Occipital lobe (tissue), 1 donor: ENCODE measurements at regions not wholly inside any gene's neighbourhood (a gene's known extent, or its start where the extent isn't known, plus 50 kb on each side); places are given as distances from the start of the nearest gene placed in this dataset.

Source experiments
- DNase-seq: peaks from one replicate; lab custom pipeline; 2025; lab: John Stamatoyannopoulos, UW

DNA sequence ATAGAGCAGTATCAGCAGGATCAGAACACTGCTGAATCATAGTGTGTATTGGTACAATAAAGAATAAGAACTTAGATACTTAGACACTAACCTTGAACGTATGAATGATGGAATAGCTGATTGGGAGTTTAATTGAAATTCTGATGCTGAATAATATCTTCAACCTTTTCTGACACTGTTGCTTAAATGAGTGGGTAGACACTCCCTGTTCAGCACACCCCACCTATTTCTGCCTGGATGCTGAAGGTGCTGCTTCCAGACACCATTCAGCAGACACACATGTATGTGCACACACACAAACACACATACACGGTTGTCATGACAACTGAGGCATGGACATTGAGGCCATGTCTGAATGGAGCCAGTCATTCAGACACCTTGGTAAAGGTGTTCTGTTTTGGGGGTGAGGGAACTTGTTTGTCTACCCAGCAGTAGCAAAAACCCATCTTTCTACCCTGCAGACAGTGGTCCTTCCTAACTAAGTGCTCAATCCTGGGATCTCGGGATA, 54.3 kb downstream of the TMEM215 start:
- no peak for DNase-seq

DNA sequence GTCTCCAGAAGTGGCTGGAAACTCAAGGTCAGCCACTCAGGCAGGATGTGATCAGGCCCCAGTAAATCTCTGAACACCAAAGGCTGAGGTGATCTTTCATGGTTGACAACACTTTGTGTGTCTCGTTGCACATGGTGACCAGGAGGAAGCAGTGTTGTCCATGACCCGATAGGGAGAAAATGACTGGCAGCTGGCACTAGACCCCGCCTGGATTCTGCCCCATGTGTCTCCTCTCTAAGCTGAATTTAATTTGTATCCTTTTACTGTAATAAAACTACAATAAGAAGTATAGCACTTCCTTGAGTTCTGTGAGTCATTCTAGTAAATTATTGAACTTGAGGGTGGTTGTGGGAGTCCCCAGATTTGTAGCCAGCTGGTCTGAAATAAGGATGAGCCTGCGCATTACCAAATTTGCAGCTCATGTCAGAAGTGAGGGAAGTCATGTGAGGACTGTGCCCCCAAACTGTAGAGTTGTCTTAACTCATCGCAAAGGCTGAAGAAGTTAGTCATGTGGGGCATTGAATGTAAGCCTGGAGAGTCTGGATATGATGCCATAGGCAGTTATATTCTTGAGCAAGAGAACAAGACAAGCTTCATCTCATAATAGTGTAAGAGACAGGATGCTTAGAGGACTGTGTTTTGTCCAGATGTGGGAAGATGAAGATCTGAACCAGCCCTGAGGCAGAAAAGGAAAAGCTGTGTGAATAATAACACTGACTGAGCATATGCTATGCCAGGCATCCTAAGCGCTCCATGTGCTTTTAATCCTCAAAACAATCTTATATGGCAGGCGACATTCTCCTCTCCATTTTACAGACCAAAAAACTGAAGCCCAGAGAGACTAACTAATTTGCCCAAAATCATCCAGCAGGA, 55.9 kb downstream of the TMEM215 start:
- DNase-seq = no peak

DNA sequence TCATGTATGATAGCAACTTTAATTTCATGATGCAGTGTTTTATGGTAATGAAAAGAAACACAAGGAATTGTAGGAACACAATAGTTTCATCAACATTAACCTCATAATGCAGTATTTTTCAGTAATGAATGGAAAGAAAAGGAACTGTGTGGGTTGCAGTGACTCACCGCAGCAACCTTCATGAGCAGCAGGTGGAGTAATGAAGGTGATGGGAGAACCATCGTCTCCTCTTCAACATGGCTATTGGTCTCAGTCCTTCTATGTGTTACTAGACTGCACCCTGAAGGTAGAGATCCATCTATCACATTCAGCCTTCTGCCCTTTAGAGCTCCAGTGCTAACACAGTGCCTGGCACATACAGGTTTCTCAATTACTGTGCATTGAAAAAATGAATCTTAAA, 58.0 kb downstream of the TMEM215 start:
- no peak for DNase-seq

DNA sequence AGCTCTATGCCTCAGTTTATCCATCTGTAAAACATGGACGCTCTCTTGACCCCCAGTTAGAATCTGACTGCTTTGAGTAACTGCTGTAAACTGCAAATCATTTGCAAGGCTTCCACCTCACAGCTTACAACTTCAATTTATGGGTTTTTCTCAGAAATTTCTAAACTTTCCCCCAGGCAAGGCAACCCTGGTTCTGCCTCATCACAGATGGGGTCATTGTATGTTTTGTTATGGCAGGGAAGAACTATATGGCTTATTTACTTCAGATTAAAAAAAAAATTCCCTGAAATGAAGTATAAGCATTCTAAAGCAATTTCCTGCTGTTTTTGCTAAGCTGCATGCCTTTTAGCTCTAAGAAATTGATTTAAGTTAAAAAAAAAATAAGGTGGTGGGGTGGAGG, 60.0 kb downstream of the TMEM215 start:
- no peak for DNase-seq

DNA sequence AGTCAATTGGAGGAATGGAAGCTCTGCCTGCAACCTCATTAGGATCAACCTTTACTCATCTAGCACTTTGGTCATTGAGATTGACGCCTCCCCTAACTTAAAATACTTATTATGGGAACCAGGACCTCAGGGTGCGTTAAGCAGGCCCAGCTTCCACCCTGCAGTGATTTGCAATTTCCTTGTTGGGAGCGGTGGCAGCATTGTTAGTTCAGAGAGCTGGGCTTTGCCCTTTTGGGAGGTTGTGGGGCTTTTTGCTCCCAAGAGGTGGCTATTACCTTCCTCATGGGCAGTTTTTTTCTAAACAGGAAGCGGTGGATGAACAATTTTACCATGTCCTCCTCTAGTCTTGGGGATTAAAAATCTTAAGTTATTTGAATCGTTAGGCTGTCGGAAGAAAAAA, 60.9 kb downstream of the TMEM215 start:
- DNase-seq = no peak

DNA sequence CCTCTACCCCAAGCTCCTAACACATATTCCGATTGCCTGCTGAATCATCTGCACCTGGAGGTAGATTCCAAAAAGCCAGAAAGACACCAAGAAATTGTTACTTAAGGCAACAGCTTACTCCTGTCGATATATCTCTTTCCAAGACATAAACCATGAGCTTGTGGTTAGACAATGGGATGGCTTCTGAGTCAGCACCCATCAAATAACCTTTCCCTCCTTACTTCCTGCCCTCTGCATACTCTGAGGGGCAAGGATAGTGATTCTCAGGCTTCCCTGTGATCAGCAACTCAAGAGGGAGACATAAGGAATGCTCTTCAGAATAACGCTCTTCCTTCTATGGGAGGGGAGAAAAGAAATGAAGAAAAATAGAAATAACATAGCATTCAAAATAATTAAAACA, 70.9 kb downstream of the TMEM215 start:
- DNase-seq = no peak

DNA sequence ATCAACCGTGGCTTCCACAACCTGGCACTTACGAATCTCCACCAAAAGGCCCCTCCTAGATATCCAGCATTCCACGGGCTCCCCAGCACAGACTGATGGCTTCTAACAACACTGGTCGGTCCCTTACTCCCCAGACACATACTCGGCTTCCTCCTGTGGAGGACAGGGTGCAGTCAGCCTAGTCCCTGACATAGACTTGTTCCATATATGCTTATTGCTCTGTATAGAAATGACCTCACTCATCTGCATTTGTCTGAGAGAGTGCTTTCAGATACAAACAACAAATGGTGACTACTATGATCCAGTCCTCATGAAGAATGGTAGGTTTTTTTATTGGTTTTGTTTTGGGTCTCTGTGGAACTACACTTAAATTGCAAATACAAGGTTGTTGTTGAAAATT, 72.4 kb downstream of the TMEM215 start:
- DNase-seq = no peak

DNA sequence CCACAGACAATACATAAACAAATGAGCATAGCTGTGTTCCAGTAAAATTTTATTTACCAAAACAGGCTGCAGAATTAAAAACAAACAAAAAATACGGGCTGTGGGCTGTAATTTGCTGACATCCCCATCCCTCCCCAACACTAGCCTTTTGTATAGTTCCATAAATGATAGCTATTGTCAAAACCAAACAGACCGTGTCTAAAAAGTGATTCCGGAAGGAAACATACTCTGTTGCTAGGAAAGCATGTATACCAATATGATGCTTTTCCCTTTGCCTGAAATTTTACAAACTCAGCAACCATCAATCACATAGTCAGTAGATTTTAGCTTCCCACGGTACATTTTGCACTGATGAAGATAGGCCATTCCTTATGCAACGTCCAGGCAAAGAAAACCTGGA, 80.0 kb downstream of the TMEM215 start:
- DNase-seq = no peak

DNA sequence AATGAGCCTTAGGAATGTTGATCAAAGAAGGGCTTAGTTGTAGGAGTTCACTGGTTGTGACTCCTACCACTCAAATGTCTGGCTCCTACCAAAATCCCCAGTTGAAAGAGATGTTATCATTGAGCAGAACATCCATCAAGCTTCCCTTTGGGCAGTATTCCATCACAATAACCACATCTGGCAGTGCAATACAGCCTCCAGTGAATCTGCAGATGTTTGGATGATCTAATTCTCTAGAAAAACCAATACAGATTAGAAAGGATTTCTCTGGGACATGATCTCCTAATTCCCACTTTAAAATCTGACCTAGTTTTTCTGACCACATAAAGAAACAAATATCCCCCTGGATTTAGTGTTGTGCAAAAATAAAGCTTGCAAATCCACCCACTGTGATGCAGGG, 81.6 kb downstream of the TMEM215 start:
- DNase-seq = no peak

DNA sequence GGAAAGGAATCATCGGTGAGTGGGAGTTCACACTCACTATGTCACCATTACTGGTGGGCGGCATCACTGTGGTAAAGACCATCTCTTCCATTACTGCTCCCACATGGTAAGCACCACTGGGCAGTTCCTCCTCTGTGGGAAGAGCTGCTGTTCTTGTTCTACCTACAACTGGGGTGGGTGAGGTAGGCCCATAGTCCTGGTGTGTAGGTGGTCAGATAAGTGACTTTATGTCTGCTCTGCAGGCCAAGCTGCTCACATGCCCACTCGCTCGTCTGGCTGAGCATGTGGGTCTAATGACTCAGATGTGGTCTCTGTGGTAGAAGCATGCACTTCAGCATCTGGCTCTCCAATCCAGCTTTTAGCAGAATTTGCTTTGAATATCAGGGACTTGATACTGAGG, 82.9 kb downstream of the TMEM215 start:
- DNase-seq = peak; percentile 6

DNA sequence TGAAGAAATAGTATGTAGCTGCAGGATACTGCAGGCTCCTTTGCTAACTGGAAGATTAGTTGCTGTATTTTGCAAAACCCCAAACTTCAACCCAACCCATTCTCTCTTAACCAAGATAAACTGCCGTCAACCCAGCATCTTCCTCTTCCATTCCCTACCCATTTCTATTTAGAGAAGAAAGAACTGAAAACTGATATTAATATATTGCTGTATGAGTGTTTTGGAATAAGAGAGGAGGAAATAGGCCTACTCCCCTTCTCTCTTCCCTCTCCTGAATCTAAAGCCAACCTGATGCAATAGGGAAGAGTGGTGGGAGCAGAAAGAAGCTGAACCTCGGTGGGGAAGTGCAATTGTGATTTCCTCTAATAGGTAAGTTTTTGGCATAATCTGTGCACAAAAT, 83.7 kb downstream of the TMEM215 start:
- no peak for DNase-seq

DNA sequence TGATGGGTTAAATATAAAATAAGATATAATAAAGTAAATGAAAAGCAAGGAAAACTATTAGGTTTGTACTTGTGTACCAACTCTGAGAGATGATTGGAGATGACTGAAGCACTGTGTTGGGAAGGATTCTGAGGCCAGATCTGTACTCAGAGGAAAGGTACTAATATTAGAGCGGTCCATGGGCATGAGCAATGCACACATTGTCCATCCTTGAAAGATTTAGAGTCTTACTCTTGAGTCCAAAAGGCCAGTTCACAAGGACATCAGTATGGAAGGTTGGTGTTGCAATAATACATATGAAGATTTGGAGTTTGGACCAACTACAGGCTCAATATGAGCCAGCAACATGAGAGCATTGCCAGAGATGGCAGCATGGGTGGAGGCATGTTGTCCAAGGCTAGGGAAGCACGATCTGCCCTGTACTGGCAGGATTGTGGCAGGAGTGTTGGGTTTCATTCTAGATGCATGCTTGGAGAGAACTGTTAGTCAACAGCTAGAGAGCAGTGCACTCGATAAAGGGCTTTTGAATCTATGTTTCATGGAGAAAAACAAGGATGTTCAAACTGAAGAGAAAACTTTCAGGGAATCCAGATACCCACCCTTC, 84.4 kb downstream of the TMEM215 start:
- no peak for DNase-seq

DNA sequence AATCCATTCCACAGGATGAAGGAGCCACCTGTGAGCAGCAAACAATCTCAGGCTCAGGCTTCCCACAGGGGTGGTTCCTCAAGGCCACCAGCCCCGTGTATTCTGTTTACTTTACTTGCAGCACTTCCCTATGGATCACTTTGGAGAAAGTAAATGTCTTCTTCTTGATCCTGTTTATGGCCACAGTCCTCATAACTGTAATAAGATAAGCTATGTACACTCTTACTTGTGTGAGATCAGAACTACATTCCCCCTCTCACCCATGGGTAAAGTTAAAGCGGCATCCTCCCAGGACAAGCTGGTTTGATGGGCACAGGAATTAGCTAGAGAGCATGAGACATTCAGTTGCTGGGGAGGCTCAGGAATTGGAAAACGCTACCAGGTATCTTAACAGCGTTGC, 86.1 kb downstream of the TMEM215 start:
- DNase-seq = no peak

DNA sequence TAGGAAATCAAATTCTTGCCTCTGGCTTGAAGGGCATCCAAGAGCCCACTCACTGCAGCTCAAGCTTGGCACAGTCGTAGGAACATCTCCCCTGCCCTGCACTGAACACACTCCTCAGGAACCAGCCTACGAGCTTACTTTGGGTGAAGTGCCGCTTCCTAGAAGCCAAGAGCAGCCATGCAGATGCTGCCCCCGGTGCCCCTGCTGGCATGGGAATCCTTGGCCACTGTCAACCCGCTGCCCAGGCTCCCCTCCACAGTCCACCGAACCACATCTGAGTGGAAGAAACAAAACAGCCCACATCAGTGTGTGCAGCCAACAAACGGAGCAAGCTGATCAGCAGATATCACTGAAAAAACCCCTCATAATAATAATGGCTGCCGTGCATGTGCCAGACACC, 89.8 kb downstream of the TMEM215 start:
- DNase-seq = no peak

DNA sequence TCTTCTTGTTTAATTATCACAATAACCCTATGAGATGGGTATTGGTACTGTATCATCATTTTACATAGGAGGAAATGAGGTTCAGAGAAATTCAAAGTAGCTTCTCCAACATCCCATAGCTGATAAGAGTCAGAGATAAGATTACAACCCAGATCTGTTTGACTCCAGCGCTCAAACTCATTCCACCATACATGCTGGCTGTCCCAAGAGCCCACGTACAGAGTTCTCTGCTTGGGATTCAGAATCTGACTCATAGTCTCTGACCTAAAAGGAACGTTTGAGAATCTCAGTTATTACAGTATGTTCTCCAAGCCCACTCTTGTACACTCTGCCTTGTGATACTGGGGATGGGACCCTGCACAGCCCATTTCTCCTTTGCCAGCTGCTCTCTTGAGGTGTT, 90.2 kb downstream of the TMEM215 start:
- DNase-seq = no peak

DNA sequence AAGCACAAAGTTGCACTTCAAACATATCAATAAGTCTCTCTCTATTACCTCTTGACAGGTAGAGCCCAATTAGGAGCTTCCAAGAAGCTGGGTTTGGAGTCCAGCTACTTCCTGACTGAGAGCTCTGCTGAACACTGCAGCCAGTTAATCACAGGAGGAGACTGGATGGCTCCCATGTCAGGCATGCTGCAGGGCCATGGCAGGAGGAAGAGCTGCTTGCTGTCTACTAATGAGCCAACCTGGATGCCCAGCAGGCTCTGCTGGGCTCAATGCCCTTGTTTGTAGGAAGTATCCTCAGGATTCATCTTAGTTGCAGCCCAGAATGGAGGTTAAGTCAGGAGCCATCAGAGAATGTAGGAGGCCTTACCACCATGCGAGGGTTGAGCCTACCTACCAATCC, 91.9 kb downstream of the TMEM215 start:
- no peak for DNase-seq

DNA sequence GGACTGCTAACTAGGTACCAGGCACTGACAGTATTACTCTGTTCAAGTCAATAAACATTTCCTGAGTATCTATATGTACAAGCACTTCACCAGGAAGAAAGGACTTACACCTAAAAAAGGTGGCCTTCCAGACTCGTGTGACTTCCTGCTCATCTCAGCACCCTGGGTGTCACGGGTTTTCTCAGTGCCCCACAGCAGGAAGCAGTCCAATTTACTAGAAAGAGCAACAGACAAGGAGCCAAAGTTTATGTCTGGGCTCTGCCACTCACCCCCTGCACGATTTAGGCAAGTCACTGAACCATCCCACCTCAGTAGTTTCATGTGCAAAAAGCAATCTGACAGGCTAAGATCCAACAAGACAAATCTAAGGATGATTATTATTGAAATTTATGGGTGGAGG, 92.4 kb downstream of the TMEM215 start:
- DNase-seq = no peak

DNA sequence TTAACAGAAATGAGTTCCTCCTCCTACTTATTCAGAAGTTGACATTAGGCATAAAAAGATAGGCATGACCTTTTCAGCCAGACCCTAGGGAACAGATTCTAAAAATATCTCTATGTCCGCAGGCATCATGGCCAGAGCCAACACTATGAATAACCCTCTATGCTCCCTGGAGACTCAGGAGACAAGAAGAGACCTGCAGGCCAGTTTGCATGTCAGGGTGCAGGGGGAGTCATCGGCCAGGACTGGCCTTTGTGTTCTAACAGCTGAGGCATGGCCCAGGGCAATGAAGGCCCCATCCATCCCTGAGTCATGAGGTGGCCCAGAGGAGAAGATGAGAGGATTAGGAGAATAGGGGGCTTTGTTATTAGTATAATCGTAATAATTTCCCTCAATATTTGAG, 93.8 kb downstream of the TMEM215 start:
- no peak for DNase-seq

DNA sequence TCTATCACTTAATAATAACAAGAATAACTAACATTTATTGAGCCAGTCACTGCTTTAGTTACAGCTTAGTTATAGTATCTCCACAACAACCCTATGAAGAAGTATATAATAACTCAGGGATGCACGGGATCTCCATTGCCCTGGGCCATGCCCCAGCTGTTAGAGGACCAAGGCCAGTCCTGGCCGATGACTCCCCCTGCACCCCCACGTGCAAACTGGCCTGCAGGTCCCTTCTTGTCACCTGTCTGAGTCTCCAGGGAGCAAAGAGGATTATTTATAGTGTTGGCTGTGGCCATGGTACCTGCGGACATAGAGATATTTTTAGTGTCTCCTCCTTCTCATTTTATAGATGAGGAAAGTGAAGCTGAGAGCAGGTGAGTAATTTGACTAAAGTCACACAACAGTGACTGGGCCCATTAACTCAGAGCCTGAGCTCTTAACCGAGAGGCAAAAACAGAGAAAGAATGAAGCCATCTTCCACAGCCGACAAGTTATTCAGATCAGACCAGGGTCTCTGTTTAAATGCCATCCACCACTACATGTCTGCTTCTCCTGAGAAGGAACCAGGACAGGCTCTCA, 94.4 kb downstream of the TMEM215 start:
- no peak for DNase-seq

DNA sequence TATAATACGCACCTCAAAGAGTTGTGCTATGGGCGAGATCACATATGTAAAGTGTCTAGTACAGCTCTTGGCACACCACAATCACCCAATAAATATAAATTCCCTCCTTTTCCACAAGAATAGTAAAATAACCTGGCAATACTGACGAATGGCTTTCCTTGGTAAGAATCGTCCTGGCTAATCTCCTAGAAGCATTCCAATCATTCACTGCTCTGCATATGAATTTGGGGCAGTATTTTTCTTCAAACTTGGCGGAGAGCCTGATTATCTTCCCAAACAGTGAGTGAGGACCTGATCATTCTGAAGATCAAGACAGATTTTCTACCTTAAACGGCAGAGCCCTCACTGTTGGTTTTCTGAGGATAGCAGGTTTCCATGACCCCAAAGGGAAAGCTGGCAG, 96.0 kb downstream of the TMEM215 start:
- DNase-seq = no peak

DNA sequence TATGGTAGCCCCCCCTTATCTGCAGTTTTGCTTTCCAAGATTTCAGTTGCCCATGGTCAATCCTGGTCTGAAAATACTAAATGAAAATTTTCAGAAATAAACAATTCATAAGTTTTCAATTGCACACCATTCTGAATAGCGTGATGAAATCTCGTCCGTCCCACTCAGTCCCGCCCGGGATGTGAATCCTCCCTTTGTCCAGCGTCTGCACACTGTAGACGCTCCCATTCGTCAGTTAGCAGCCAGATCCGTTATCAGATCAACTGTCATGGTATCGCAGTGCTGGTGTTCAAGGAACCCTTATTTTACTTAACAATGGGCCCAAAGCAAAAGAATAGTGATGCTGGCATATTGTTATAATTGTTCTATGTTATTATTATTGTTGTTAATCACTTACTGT, 98.6 kb downstream of the TMEM215 start:
- DNase-seq = no peak

DNA sequence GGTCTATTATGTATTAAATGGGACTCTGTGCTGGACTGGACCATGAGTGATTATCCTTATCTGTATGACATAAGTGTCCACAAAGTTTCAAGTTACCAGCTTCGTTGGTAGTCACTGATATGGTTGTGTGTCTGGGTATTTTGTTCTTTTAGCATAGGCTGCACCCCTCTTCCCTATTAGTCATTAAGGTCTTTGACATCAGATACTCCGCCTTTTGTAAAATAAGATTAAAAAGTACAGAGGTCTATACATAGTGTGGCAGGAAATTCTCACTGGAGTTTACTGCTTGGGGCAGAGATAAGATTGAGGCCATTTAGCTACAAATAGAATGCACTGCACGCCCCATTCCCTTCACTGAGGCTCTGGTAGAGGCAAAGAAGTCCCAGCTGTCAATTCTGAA, 99.4 kb downstream of the TMEM215 start:
- no peak for DNase-seq

DNA sequence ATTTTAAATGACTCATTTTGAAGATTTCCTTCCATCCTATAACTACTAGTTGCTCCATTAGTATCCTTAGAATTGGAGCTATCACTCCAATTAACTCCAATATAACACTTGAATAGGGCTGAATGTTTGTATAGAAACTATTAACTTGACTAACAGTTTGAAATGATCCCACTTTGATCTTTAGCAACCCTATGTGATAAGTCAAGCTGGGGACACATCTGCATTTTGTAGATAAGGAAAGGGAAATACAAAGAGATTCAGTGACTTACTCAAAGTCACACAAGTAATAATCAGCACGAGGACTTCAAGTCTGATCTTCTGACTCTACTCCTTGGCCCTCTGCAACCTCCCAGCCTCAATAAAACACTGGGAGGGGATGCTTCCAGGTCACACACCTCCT, 101.1 kb downstream of the TMEM215 start:
- DNase-seq = no peak
